ENCODE measurements at regions not wholly inside any gene's neighbourhood (a gene's known extent, or its start where the extent isn't known, plus 50 kb on each side); places are given as distances from the start of the nearest gene placed in this dataset.
A peak's percentile ranks its signal among the peaks of the same experiment; 100 is the strongest.

DNA sequence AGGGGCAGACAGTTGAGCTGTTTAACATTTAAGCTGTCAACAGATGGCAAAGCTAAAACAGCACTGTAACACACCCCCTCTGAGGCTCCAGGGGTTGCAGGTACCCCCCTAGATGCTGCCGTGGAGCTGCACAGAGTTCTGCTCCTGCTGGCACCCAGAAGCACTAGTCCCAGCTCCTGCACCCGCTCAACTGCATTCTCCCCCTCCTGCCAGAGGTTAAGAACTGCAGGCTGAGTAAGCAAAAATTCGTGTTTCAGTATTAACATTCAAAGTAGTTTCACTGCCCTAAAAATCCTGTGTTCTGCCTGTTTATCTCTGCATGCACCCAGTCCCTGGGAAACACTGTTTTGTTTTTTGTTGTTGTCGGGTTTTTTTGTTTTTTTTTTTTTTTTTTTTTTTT lies 790.8 kb upstream of the KCND2 start:
- TF ChIP-seq, protein P1, sequence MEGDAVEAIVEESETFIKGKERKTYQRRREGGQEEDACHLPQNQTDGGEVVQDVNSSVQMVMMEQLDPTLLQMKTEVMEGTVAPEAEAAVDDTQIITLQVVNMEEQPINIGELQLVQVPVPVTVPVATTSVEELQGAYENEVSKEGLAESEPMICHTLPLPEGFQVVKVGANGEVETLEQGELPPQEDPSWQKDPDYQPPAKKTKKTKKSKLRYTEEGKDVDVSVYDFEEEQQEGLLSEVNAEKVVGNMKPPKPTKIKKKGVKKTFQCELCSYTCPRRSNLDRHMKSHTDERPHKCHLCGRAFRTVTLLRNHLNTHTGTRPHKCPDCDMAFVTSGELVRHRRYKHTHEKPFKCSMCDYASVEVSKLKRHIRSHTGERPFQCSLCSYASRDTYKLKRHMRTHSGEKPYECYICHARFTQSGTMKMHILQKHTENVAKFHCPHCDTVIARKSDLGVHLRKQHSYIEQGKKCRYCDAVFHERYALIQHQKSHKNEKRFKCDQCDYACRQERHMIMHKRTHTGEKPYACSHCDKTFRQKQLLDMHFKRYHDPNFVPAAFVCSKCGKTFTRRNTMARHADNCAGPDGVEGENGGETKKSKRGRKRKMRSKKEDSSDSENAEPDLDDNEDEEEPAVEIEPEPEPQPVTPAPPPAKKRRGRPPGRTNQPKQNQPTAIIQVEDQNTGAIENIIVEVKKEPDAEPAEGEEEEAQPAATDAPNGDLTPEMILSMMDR (conservative IDR thresholded peaks at IDR 0.05), result peak; percentile 50
- TF ChIP-seq EZH2 (IDR thresholded peaks at IDR 0.05; ENCODE audit: low read depth), result no peak
